Neural progenitor cell (in vitro differentiated cells): ENCODE measurements at regions not wholly inside any gene's neighbourhood (a gene's known extent, or its start where the extent isn't known, plus 50 kb on each side); places are given as distances from the start of the nearest gene placed in this dataset.

Source experiments
- DNase-seq: peaks from one replicate; pipeline ENCODE4 v3.0.0-alpha.2; 2016; ENCODE audit warnings: low spot score
- H2AFZ ChIP-seq: fragments of 200-600 bp; sonication (generic); replicated peaks from 2 replicates; pipeline ENCODE4 v1.6.1; 2016; ENCODE audit warnings: antibody characterized with exemption
- H3F3A ChIP-seq: fragments of 200-600 bp; sonication (generic); 2 replicates; pipeline ENCODE4 v1.6.1; 2016; ENCODE audit warnings: antibody characterized with exemption, low read depth
- H3K27ac ChIP-seq: fragments of 200-600 bp; sonication (generic); 2 replicates; pipeline ENCODE4 v1.5.1; 2016; ENCODE audit warnings: mild to moderate bottlenecking
- H3K27me3 ChIP-seq: fragments of 200-600 bp; sonication (generic); 2 replicates; pipeline ENCODE4 v1.6.1; 2016; ENCODE audit warnings: mild to moderate bottlenecking, moderate library complexity
- H3K36me3 ChIP-seq: fragments of 200-600 bp; sonication (generic); 2 replicates; pipeline ENCODE4 v1.5.1; 2016
- H3K4me1 ChIP-seq: fragments of 200-600 bp; sonication (generic); 2 replicates; pipeline ENCODE4 v1.6.1; 2016; ENCODE audit warnings: mixed run types
- H3K4me2 ChIP-seq: fragments of 200-600 bp; sonication (generic); 2 replicates; pipeline ENCODE4 v1.6.1; 2016
- H3K4me3 ChIP-seq: fragments of 200-600 bp; sonication (generic); 2 replicates; pipeline ENCODE4 v1.5.1; 2016
- H3K79me2 ChIP-seq: fragments of 200-600 bp; sonication (generic); 2 replicates; pipeline ENCODE4 v1.6.1; 2016; ENCODE audit warnings: low read depth
- H3K9ac ChIP-seq: fragments of 200-600 bp; sonication (generic); 2 replicates; pipeline ENCODE4 v1.6.1; 2016
- H3K9me3 ChIP-seq: fragments of 200-600 bp; sonication (generic); 2 replicates; pipeline ENCODE4 v1.5.1; 2016; ENCODE audit warnings: low read depth
- H4K20me1 ChIP-seq: fragments of 200-600 bp; sonication (generic); 2 replicates; pipeline ENCODE4 v1.6.1; 2016; ENCODE audit warnings: low read depth
- H3K27ac Mint-ChIP-seq: 3 replicates; pipeline ENCODE4 v1.8.0; 2021; ENCODE audit warnings: mixed read lengths
- H3K27me3 Mint-ChIP-seq: 2 replicates; pipeline ENCODE4 v1.8.0; 2022; ENCODE audit warnings: low read depth, mild to moderate bottlenecking, inconsistent platforms, moderate library complexity, mixed read lengths; ENCODE audit not compliant: insufficient read depth
- H3K36me3 Mint-ChIP-seq: 3 replicates; pipeline ENCODE4 v1.8.0; 2021; ENCODE audit warnings: mixed read lengths
- H3K4me1 Mint-ChIP-seq: 3 replicates; pipeline ENCODE4 v1.8.0; 2021; ENCODE audit warnings: mixed read lengths
- H3K4me3 Mint-ChIP-seq: 3 replicates; pipeline ENCODE4 v1.8.0; 2021; ENCODE audit warnings: mild to moderate bottlenecking, moderate library complexity, mixed read lengths
- H3K9me3 Mint-ChIP-seq: 3 replicates; pipeline ENCODE4 v1.8.0; 2020; ENCODE audit warnings: mixed read lengths
- CTCF ChIP-seq: fragments of 200-600 bp; sonication (generic); IDR thresholded peaks from 2 replicates; pipeline ENCODE4 v1.5.1; 2017; ENCODE audit warnings: antibody characterized with exemption, mild to moderate bottlenecking
- EZH2 ChIP-seq: fragments of 200-600 bp; sonication (generic); IDR thresholded peaks from 2 replicates; pipeline ENCODE4 v1.6.1; 2017; ENCODE audit warnings: antibody characterized with exemption, mild to moderate bottlenecking, moderate library complexity
- EZH2phosphoT487 ChIP-seq: fragments of 200-600 bp; sonication (generic); IDR thresholded peaks from 2 replicates; pipeline ENCODE4 v1.6.1; 2017; ENCODE audit warnings: antibody characterized with exemption

DNA sequence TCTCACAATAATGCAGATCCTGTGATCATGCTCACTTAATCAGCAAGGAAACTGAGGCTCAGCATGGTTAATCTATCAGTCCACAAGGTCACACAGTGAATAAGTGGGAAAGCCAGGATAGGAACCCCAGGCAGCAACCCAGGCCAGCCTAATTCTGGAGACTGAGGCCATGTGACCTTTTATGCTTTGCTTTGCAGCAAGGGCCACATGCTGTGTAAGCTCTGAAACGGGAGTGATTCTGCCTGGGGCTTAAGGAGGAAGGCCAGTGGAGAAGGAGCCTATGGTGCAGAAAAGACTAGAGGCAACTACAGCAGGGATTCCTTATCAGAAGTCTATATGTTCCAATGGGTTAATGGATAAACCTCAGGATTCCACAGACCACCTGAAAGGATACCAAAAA is 157.6 kb upstream of the PPP2R3A start:
- peaks cover 38% of the 10 kb centered on the region for H3K4me1 ChIP-seq
- no peaks in the 10 kb centered on the region for H3K27me3 ChIP-seq
- no peak overlapping the region for H3K4me3 ChIP-seq
- H3K79me2 ChIP-seq = no peaks in the 10 kb centered on the region
- Mint-ChIP-seq H3K9me3 (no peaks in the 10 kb centered on the region), H3K27me3 (peaks cover 5% of the 10 kb centered on the region), H3K4me3 (no peak overlapping the region), H3K27ac (no peak overlapping the region), H3K4me1 (peaks cover 52% of the 10 kb centered on the region), H3K36me3 (no peaks in the 10 kb centered on the region)
- TF ChIP-seq CTCF (no peak), EZH2 (no peak), EZH2phosphoT487 (no peak)
- H2AFZ ChIP-seq = no peak overlapping the region
- no peak overlapping the region for H3K27ac ChIP-seq
- peaks cover 14% of the 10 kb centered on the region for H3F3A ChIP-seq
- DNase-seq = peak; percentile 57
- peak overlapping the region; percentile 49 for H3K4me2 ChIP-seq
- no peak overlapping the region for H3K9ac ChIP-seq
- H4K20me1 ChIP-seq = no peaks in the 10 kb centered on the region
- no peaks in the 10 kb centered on the region for H3K36me3 ChIP-seq
- H3K9me3 ChIP-seq = no peaks in the 10 kb centered on the region

DNA sequence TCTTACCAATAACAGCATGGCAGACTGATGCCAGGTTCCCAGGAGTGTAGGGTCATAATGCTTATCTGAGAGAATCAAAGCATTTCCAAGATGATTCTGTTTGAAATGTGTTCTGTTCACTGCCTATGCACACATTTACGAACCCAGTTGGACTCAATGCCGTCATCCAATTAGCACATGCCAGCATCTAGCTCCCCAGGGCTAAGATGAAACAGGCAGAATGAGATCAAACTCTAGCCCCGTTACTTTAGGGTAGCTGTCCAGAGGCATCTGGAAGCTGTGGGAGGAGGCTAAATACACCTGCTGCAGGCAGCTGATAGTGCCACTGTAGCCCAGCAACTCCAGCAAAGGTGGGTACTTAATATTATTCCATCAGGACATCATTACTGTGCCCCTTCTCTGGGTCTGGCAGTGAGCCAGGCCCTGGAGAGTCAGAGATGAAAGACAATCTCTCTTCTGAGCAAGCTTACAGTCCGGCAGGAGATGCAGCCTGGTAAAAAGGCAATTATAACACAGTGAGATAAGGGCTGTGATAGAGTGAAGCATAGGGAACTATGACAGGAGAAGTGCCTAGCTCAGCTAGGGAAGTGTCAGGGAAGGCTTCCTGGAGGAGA is 156.4 kb upstream of the PPP2R3A start:
- H3K4me1 Mint-ChIP-seq = peaks cover 45% of the 10 kb centered on the region
- no peaks in the 10 kb centered on the region for H3K9me3 Mint-ChIP-seq

GRCh38 chr3:135811651-135812050 is 153.9 kb upstream of the PPP2R3A start:
- Histone ChIP-seq H2AFZ (no peak overlapping the region), H3K4me2 (no peak overlapping the region), H3K27ac (no peak overlapping the region), H4K20me1 (no peaks in the 10 kb centered on the region), H3K4me1 (peaks cover 22% of the 10 kb centered on the region), H3K9me3 (no peaks in the 10 kb centered on the region), H3K9ac (no peak overlapping the region), H3F3A (peaks cover 14% of the 10 kb centered on the region), H3K36me3 (no peaks in the 10 kb centered on the region), H3K79me2 (no peaks in the 10 kb centered on the region), H3K27me3 (no peaks in the 10 kb centered on the region), H3K4me3 (no peak overlapping the region)
- Mint-ChIP-seq H3K36me3 (no peaks in the 10 kb centered on the region), H3K27me3 (peaks cover 2% of the 10 kb centered on the region), H3K4me3 (no peak overlapping the region), H3K4me1 (peaks cover 30% of the 10 kb centered on the region), H3K27ac (no peak overlapping the region), H3K9me3 (peaks cover 2% of the 10 kb centered on the region)
- TF ChIP-seq EZH2phosphoT487 = no peak
- TF ChIP-seq CTCF = no peak
- TF ChIP-seq EZH2 = no peak
- no peak for DNase-seq

More for the DNA sequence above, 156.4 kb upstream of the PPP2R3A start:
- DNase-seq = no peak
- H3K9me3 ChIP-seq = no peaks in the 10 kb centered on the region
- no peak overlapping the region for H3K27ac Mint-ChIP-seq
- no peaks in the 10 kb centered on the region for H3K36me3 Mint-ChIP-seq
- no peak overlapping the region for H3K4me2 ChIP-seq
- H3K9ac ChIP-seq = no peak overlapping the region
- H3K4me1 ChIP-seq = peaks cover 31% of the 10 kb centered on the region
- H3K27me3 ChIP-seq = no peaks in the 10 kb centered on the region
- H3K79me2 ChIP-seq = no peaks in the 10 kb centered on the region
- no peak overlapping the region for H3K27ac ChIP-seq
- no peak overlapping the region for H2AFZ ChIP-seq
- no peaks in the 10 kb centered on the region for H4K20me1 ChIP-seq
- no peaks in the 10 kb centered on the region for H3K36me3 ChIP-seq
- H3K4me3 Mint-ChIP-seq = no peak overlapping the region
- peaks cover 2% of the 10 kb centered on the region for H3K27me3 Mint-ChIP-seq
- no peak for TF ChIP-seq CTCF
- TF ChIP-seq EZH2 = no peak
- no peak for TF ChIP-seq EZH2phosphoT487
- H3K4me3 ChIP-seq = no peak overlapping the region
- H3F3A ChIP-seq = peaks cover 14% of the 10 kb centered on the region
